GM10248 (cell line): ENCODE measurements at regions not wholly inside any gene's neighbourhood (a gene's known extent, or its start where the extent isn't known, plus 50 kb on each side); places are given as distances from the start of the nearest gene placed in this dataset.

Experiments used
- CTCF ChIA-PET: fragments of 300-600 bp; sonication (Branson Sonifier 250); formaldehyde crosslinking; extraction: SDS; loops from one replicate; lab custom pipeline; 2021; ENCODE audit warnings: antibody characterized with exemption; lab: Yijun Ruan, JAX
- POLR2A ChIA-PET: fragments of 350-650 bp; sonication (Branson Sonifier 250); formaldehyde crosslinking; extraction: SDS; loops from one replicate; lab custom pipeline; 2020; ENCODE audit warnings: antibody characterized with exemption; lab: Yijun Ruan, JAX
- DNase-seq: peaks from one replicate; pipeline ENCODE4 v3.0.0; 2012; ENCODE audit errors: extremely low spot score
- TF ChIP-seq, protein P1 (sequence below): IDR thresholded peaks from 2 replicates; pipeline ENCODE4 v1.5.1; 2012; ENCODE audit warnings: mild to moderate bottlenecking, low read depth; ENCODE audit errors: extremely low read depth, missing control alignments, control extremely low read depth

DNA sequence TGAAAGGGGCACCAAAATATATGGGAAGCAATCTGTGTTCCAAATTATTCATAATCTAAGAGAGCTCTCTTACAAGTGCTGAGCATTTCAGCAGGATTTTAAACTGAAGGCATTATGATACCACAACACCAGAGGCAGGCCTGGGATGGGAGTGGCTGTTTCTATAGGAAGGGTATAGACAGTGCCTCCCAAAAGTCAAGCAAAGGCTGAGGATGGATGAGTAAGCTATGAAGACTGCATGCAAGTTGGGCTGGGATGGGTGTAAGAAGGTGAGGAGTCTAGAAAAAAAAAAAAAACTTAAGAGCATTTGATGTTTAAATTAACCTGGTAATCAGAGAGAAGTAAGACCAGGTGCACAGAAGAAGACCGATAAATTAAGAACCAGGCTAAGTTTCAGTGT is 132.5 kb downstream of the OSR1 start:
- TF ChIP-seq, protein P1, sequence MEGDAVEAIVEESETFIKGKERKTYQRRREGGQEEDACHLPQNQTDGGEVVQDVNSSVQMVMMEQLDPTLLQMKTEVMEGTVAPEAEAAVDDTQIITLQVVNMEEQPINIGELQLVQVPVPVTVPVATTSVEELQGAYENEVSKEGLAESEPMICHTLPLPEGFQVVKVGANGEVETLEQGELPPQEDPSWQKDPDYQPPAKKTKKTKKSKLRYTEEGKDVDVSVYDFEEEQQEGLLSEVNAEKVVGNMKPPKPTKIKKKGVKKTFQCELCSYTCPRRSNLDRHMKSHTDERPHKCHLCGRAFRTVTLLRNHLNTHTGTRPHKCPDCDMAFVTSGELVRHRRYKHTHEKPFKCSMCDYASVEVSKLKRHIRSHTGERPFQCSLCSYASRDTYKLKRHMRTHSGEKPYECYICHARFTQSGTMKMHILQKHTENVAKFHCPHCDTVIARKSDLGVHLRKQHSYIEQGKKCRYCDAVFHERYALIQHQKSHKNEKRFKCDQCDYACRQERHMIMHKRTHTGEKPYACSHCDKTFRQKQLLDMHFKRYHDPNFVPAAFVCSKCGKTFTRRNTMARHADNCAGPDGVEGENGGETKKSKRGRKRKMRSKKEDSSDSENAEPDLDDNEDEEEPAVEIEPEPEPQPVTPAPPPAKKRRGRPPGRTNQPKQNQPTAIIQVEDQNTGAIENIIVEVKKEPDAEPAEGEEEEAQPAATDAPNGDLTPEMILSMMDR, result no peak
- CTCF ChIA-PET, result interaction anchor here (2.3 kb wide), 1 partner anchor 11 kb away, joined by 8 read pairs; no protein-coding TSS in a partner anchor
- no peak for DNase-seq
- POLR2A ChIA-PET, result no interaction called here

DNA sequence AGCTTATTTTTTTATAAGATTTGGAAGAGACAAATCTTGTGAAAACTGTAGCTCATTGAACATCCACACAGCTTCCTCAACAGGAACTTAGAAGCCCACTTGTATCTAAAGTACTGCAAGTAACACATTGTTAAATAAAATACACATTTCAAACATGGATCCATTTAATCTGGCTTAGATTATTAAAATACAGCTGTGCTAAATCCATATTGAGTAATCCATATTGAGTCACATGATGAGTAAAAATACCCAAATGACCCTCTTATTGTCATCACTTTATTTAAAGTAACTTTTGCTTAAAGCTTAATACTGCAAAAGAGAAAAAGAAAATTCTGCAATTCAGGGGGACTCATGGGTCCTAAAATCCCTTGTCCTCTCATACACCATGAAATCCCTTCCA is 133.3 kb downstream of the OSR1 start:
- ChIA-PET POLR2A (no interaction called here), CTCF (interaction anchor here (2.3 kb wide), 1 partner anchor 12 kb away, joined by 8 read pairs; no protein-coding TSS in a partner anchor)
- TF ChIP-seq, protein P1, result no peak
- DNase-seq, result no peak

GRCh38 chr2:19224486-19224885 is 133.9 kb downstream of the OSR1 start:
- ChIA-PET CTCF (interaction anchor here (2.3 kb wide), 1 partner anchor 12 kb away, joined by 8 read pairs; no protein-coding TSS in a partner anchor), POLR2A (no interaction called here)
- DNase-seq, result no peak
- TF ChIP-seq, protein P1, result no peak

DNA sequence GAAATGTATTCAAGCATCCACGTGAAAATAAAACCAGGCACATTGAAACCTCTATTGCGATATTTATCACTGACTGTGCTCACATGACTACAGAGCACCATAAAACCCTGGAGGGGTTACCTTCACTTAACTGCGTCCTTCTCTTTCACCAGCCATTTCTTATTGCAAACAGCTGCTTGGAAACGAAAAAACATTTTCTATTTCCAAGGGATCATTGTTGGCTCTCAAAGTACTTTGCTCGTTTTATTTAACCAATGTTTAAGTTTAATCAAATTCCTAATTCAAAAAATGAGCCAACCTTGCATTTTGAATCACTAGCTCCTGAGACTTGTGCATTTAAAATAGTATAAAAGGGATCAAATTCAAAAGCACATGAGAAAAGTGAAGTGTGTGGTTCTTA is 134.4 kb downstream of the OSR1 start:
- no peak for DNase-seq
- TF ChIP-seq, protein P1, result no peak
- POLR2A ChIA-PET, result no interaction called here
- CTCF ChIA-PET, result interaction anchor here (2.3 kb wide), 1 partner anchor 13 kb away, joined by 8 read pairs; no protein-coding TSS in a partner anchor

DNA sequence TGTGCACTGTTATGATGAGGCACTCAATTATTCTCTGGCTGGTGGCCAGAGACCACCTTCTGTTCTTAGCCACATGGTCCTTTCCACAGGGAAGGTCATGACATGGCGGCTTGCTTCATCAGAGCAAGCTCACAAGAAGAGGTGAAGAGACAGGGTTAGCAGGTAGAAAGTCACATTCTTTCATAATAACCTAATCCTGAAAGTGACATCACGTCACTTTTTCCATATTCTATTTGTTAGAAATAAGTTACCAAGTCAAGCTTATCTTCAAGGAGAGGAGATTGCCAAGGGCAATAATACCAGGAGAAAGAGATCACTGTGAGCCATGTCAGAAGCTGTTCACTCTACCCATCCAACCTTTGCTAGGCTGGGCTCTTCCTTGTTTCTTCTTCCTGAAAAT is 139.4 kb downstream of the OSR1 start:
- no peak for DNase-seq
- ChIA-PET CTCF (interaction anchor here (1.4 to 1.7 kb wide), 2 partner anchors 17 to 41 kb away, joined by 3 to 5 read pairs; no protein-coding TSS in a partner anchor), POLR2A (no interaction called here)
- TF ChIP-seq, protein P1, result no peak

- TF ChIP-seq, protein P1, result no peak
- ChIA-PET POLR2A (no interaction called here), CTCF (interaction anchor here (1.0 to 1.7 kb wide), 3 partner anchors 9 to 40 kb away, joined by 3 to 5 read pairs (median 3); no protein-coding TSS in a partner anchor)
- no peak for DNase-seq
These were observed 140.3 kb downstream of the OSR1 start for GRCh38 chr2:19218166-19218565.
